ENCODE measurements at regions not wholly inside any gene's neighbourhood (a gene's known extent, or its start where the extent isn't known, plus 50 kb on each side); places are given as distances from the start of the nearest gene placed in this dataset.

DNA sequence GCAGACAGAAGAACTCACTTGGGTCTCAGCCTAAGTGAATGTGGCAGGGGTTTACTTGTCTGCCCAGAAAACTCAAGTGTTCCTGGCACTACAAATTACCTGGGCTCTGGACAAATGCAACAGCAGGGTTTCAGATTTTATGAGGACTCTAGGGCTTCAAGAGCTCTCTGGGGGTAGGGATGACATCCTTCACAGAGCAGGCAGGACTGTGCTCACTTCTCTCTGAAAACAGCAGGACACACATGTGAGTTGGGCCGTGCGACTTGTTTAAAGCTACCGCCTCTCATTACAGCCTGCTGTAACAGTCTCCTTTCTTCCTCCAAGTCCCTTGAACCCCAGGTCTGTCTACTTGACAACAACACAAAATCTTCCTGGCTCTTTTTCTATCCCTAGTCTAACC is 212.6 kb downstream of the EN1 start:
- WGBS (ENCODE audit: low lambda C conversion rate) = 87% methylated on average over 3 of the region's 3 CpGs
- TF ChIP-seq REST (IDR thresholded peaks at IDR 0.05; ENCODE audit: low read depth, low read length) = no peak
- no peak for TF ChIP-seq SIN3A (IDR thresholded peaks at IDR 0.05; ENCODE audit: borderline replicate concordance, low read depth, low read length)
- TF ChIP-seq, protein P1, sequence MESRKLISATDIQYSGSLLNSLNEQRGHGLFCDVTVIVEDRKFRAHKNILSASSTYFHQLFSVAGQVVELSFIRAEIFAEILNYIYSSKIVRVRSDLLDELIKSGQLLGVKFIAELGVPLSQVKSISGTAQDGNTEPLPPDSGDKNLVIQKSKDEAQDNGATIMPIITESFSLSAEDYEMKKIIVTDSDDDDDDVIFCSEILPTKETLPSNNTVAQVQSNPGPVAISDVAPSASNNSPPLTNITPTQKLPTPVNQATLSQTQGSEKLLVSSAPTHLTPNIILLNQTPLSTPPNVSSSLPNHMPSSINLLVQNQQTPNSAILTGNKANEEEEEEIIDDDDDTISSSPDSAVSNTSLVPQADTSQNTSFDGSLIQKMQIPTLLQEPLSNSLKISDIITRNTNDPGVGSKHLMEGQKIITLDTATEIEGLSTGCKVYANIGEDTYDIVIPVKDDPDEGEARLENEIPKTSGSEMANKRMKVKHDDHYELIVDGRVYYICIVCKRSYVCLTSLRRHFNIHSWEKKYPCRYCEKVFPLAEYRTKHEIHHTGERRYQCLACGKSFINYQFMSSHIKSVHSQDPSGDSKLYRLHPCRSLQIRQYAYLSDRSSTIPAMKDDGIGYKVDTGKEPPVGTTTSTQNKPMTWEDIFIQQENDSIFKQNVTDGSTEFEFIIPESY (IDR thresholded peaks at IDR 0.05; ENCODE audit: borderline replicate concordance, low read depth) = no peak
- no peak for TF ChIP-seq POLR2AphosphoS5 (IDR thresholded peaks at IDR 0.05; ENCODE audit: low read depth, low read length)
- no peak for TF ChIP-seq SMC3 (IDR thresholded peaks at IDR 0.05; ENCODE audit: low read depth, low read length)
- no peak for TF ChIP-seq MEF2A (IDR thresholded peaks at IDR 0.05; ENCODE audit: borderline replicate concordance, low read depth)
- TF ChIP-seq EZH2phosphoT487 (IDR thresholded peaks at IDR 0.05; ENCODE audit: borderline replicate concordance, low read depth) = no peak
- TF ChIP-seq, protein P2, sequence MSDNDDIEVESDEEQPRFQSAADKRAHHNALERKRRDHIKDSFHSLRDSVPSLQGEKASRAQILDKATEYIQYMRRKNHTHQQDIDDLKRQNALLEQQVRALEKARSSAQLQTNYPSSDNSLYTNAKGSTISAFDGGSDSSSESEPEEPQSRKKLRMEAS (IDR thresholded peaks at IDR 0.05; ENCODE audit: low read depth) = no peak
- TF ChIP-seq, protein P3, sequence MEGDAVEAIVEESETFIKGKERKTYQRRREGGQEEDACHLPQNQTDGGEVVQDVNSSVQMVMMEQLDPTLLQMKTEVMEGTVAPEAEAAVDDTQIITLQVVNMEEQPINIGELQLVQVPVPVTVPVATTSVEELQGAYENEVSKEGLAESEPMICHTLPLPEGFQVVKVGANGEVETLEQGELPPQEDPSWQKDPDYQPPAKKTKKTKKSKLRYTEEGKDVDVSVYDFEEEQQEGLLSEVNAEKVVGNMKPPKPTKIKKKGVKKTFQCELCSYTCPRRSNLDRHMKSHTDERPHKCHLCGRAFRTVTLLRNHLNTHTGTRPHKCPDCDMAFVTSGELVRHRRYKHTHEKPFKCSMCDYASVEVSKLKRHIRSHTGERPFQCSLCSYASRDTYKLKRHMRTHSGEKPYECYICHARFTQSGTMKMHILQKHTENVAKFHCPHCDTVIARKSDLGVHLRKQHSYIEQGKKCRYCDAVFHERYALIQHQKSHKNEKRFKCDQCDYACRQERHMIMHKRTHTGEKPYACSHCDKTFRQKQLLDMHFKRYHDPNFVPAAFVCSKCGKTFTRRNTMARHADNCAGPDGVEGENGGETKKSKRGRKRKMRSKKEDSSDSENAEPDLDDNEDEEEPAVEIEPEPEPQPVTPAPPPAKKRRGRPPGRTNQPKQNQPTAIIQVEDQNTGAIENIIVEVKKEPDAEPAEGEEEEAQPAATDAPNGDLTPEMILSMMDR (IDR thresholded peaks at IDR 0.05) = no peak
- TF ChIP-seq, protein P4, sequence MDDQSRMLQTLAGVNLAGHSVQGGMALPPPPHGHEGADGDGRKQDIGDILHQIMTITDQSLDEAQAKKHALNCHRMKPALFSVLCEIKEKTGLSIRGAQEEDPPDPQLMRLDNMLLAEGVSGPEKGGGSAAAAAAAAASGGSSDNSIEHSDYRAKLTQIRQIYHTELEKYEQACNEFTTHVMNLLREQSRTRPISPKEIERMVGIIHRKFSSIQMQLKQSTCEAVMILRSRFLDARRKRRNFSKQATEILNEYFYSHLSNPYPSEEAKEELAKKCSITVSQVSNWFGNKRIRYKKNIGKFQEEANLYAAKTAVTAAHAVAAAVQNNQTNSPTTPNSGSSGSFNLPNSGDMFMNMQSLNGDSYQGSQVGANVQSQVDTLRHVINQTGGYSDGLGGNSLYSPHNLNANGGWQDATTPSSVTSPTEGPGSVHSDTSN (IDR thresholded peaks at IDR 0.05) = no peak
- TF ChIP-seq NRF1 (IDR thresholded peaks at IDR 0.05; ENCODE audit: low read depth, low read length) = no peak
- TF ChIP-seq, protein P5, sequence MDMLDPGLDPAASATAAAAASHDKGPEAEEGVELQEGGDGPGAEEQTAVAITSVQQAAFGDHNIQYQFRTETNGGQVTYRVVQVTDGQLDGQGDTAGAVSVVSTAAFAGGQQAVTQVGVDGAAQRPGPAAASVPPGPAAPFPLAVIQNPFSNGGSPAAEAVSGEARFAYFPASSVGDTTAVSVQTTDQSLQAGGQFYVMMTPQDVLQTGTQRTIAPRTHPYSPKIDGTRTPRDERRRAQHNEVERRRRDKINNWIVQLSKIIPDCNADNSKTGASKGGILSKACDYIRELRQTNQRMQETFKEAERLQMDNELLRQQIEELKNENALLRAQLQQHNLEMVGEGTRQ (IDR thresholded peaks at IDR 0.05; ENCODE audit: borderline replicate concordance, low read depth, low read length) = no peak
- no peak for TF ChIP-seq EP300 (IDR thresholded peaks at IDR 0.05; ENCODE audit: borderline replicate concordance in 1 of 2, low read depth in 1 of 2, low read length in 1 of 2)
- TF ChIP-seq USF1 (IDR thresholded peaks at IDR 0.05; ENCODE audit: borderline replicate concordance, low read depth) = no peak
- no peak for TF ChIP-seq FOXM1 (IDR thresholded peaks at IDR 0.05; ENCODE audit: low read depth)
- TF ChIP-seq YY1 (IDR thresholded peaks at IDR 0.05; ENCODE audit: low read depth) = no peak
- no peak for DNase-seq
- no peaks in the 10 kb centered on the region for H3K9me2 ChIP-seq
- H3K79me2 ChIP-seq (ENCODE audit: insufficient read depth) = no peaks in the 10 kb centered on the region
- no peaks in the 10 kb centered on the region; the same call in 1 of the 2 replicates for H3K27me3 ChIP-seq (ENCODE audit: insufficient read depth)
- H2AFZ ChIP-seq (ENCODE audit: low read depth) = no peak overlapping the region
- H3K36me3 ChIP-seq (replicated peaks in 1 of 2; ENCODE audit: control insufficient read depth in 1 of 2, insufficient read depth in 2 of 2, low read length in 1 of 2) = no peaks in the 10 kb centered on the region
- H3F3A ChIP-seq (replicated peaks; ENCODE audit: insufficient read depth) = no peaks in the 10 kb centered on the region
- ChIA-PET CTCF (no interaction called here), POLR2A (no interaction called here)
- H3K27ac ChIP-seq (ENCODE audit: low read depth in 2 of 2, low read length in 1 of 2) = no peak overlapping the region
- no peak overlapping the region for H3K4me2 ChIP-seq
- no peaks in the 10 kb centered on the region for H3K4me1 ChIP-seq (ENCODE audit: control insufficient read depth in 1 of 2, insufficient read depth in 2 of 2, low read depth in 1 of 2, low read length in 1 of 2)
- no peaks in the 10 kb centered on the region for H4K20me1 ChIP-seq (ENCODE audit: insufficient read depth)
- no peak overlapping the region for H3K9ac ChIP-seq
- no peaks in the 10 kb centered on the region for H3K9me3 ChIP-seq
- H3K4me3 ChIP-seq (ENCODE audit: low read depth in 2 of 2, low read length in 1 of 2) = no peak overlapping the region
